ENCODE measurements at regions not wholly inside any gene's neighbourhood (a gene's known extent, or its start where the extent isn't known, plus 50 kb on each side); places are given as distances from the start of the nearest gene placed in this dataset.

- no peak for TF ChIP-seq CTCF (conservative IDR thresholded peaks at IDR 0.05; ENCODE audit: low read length)
- TF ChIP-seq EZH2phosphoT487 (IDR thresholded peaks at IDR 0.05; ENCODE audit: borderline replicate concordance) = no peak
Measured at GRCh38 chr22:49672014-49672516, 155.6 kb downstream of the BRD1 start.
